Kidney epithelial cell (primary cell): ENCODE measurements at regions not wholly inside any gene's neighbourhood (a gene's known extent, or its start where the extent isn't known, plus 50 kb on each side); places are given as distances from the start of the nearest gene placed in this dataset.

Experiments used
- DNase-seq: peaks from one replicate; pipeline ENCODE4 v3.0.0-alpha.2; 2010; ENCODE audit warnings: low read depth
- H3K27me3 ChIP-seq: 2 replicates; pipeline ENCODE4 v1.6.0; 2011; ENCODE audit warnings: low read length; ENCODE audit not compliant: control insufficient read depth, insufficient read depth
- H3K36me3 ChIP-seq: 2 replicates; pipeline ENCODE4 v1.5.1; 2011; ENCODE audit warnings: low read length; ENCODE audit not compliant: control insufficient read depth, insufficient read depth
- H3K4me3 ChIP-seq: 2 replicates; pipeline ENCODE4 v1.5.1; 2011; ENCODE audit warnings: low read depth, mild to moderate bottlenecking, control low read depth, low read length
- CTCF ChIP-seq: IDR thresholded peaks from 2 replicates; pipeline ENCODE4 v1.5.1; 2011; ENCODE audit warnings: mild to moderate bottlenecking, moderate library complexity, low read length, control low read depth, inconsistent platforms; ENCODE audit not compliant: insufficient read depth, poor library complexity, severe bottlenecking

- peak; percentile 88 for DNase-seq
- Histone ChIP-seq H3K36me3 (no peaks in the 10 kb centered on the region), H3K4me3 (no peak overlapping the region), H3K27me3 (no peaks in the 10 kb centered on the region)
- TF ChIP-seq CTCF: no peak
These were observed 123.6 kb upstream of the CCDC112 start for GRCh38 chr5:115419846-115420585.

GRCh38 chr5:115418788-115419187 is 122.3 kb upstream of the CCDC112 start:
- H3K4me3 ChIP-seq: no peak overlapping the region
- TF ChIP-seq CTCF: no peak
- H3K36me3 ChIP-seq: no peaks in the 10 kb centered on the region
- no peaks in the 10 kb centered on the region for H3K27me3 ChIP-seq
- DNase-seq: no peak

- H3K4me3 ChIP-seq: no peak overlapping the region
- H3K27me3 ChIP-seq: no peaks in the 10 kb centered on the region
- no peaks in the 10 kb centered on the region for H3K36me3 ChIP-seq
- TF ChIP-seq CTCF: no peak
- no peak for DNase-seq
These were observed 120.6 kb upstream of the CCDC112 start for GRCh38 chr5:115417076-115417475.

GRCh38 chr5:115415143-115415491 is 118.7 kb upstream of the CCDC112 start:
- Histone ChIP-seq H3K4me3 (no peak overlapping the region), H3K36me3 (no peaks in the 10 kb centered on the region), H3K27me3 (no peaks in the 10 kb centered on the region)
- TF ChIP-seq CTCF: no peak
- peak; percentile 52 for DNase-seq

GRCh38 chr5:115414406-115415142 is 118.1 kb upstream of the CCDC112 start:
- H3K4me3 ChIP-seq: no peak overlapping the region
- TF ChIP-seq CTCF: no peak
- DNase-seq: peak; percentile 53
- no peaks in the 10 kb centered on the region for H3K27me3 ChIP-seq
- no peaks in the 10 kb centered on the region for H3K36me3 ChIP-seq
